ENCODE measurements at regions not wholly inside any gene's neighbourhood (a gene's known extent, or its start where the extent isn't known, plus 50 kb on each side); places are given as distances from the start of the nearest gene placed in this dataset.
A peak's percentile ranks its signal among the peaks of the same experiment; 100 is the strongest.

- Histone ChIP-seq H3K27me3 (ENCODE audit: low read length) (no peaks in the 10 kb centered on the region), H3F3A (ENCODE audit: low read length, unreplicated experiment) (no peaks in the 10 kb centered on the region), H2AFZ (ENCODE audit: low read length) (peak overlapping the region; percentile 73), H3K4me1 (ENCODE audit: insufficient read depth, low read length) (peaks cover 27% of the 10 kb centered on the region), H3K4me3 (ENCODE audit: low read length) (peak overlapping the region; percentile 58), H3K9ac (ENCODE audit: low read length) (no peak overlapping the region), H3K9me2 (replicated peaks; ENCODE audit: low read length) (no peaks in the 10 kb centered on the region), H4K20me1 (ENCODE audit: low read length) (no peaks in the 10 kb centered on the region), H3K4me2 (ENCODE audit: low read length) (peak overlapping the region; percentile 81), H3K79me2 (ENCODE audit: low read length) (no peaks in the 10 kb centered on the region), H3K9me3 (ENCODE audit: low read length) (no peaks in the 10 kb centered on the region), H3K36me3 (ENCODE audit: low read depth, low read length) (no peaks in the 10 kb centered on the region), H3K27ac (ENCODE audit: low read length) (0 out of 2 replicates have a peak overlapping the region, but pooled peaks have one; percentile 12)
- no TSS peak for BruUV-seq (replicated peaks)
- intact Hi-C loops (cut with micrococcal nuclease): loop anchor here (10.0 kb wide), 2 partner anchors 191 to 199 kb away; no protein-coding TSS in a partner anchor
- ATAC-seq: peak; percentile 85
- POLR2A ChIA-PET (ENCODE audit: unreplicated experiment): interaction anchor here (0.6 to 0.7 kb wide), 2 partner anchors 119 to 172 kb away, joined by 3 to 4 read pairs; no protein-coding TSS in a partner anchor
- TF ChIP-seq CTCF (conservative IDR thresholded peaks at IDR 0.05; ENCODE audit: low read depth, low read length): no peak
- no peak for TF ChIP-seq EZH2 (IDR thresholded peaks at IDR 0.05; ENCODE audit: low read length, unreplicated experiment)
- TF ChIP-seq EZH2phosphoT487 (IDR thresholded peaks at IDR 0.05; ENCODE audit: borderline replicate concordance, low read length): no peak
- CTCF ChIA-PET: interaction anchor here (0.6 kb wide), 1 partner anchor 214 kb away, joined by 3 read pairs; no protein-coding TSS in a partner anchor
- DNase-seq: peak; percentile 87
Observed at GRCh38 chr21:38925923-38926322, 120.2 kb downstream of the ETS2 start.

GRCh38 chr21:38925478-38925877, 119.7 kb downstream of the ETS2 start:
- H3K4me2 ChIP-seq (ENCODE audit: low read length): peak overlapping the region; percentile 81
- no peaks in the 10 kb centered on the region for H4K20me1 ChIP-seq (ENCODE audit: low read length)
- H3K79me2 ChIP-seq (ENCODE audit: low read length): no peaks in the 10 kb centered on the region
- no peaks in the 10 kb centered on the region for H3K36me3 ChIP-seq (ENCODE audit: low read depth, low read length)
- CTCF ChIA-PET: no interaction called here
- TF ChIP-seq EZH2 (IDR thresholded peaks at IDR 0.05; ENCODE audit: low read length, unreplicated experiment) (no peak), EZH2phosphoT487 (IDR thresholded peaks at IDR 0.05; ENCODE audit: borderline replicate concordance, low read length) (no peak), CTCF (conservative IDR thresholded peaks at IDR 0.05; ENCODE audit: low read depth, low read length) (no peak)
- intact Hi-C loops (cut with micrococcal nuclease): loop anchor here (10.0 kb wide), 2 partner anchors 191 to 199 kb away; no protein-coding TSS in a partner anchor
- H3K27ac ChIP-seq (ENCODE audit: low read length): no peak overlapping the region
- H3K9ac ChIP-seq (ENCODE audit: low read length): no peak overlapping the region
- H3F3A ChIP-seq (ENCODE audit: low read length, unreplicated experiment): no peaks in the 10 kb centered on the region
- H3K27me3 ChIP-seq (ENCODE audit: low read length): no peaks in the 10 kb centered on the region
- POLR2A ChIA-PET (ENCODE audit: unreplicated experiment): no interaction called here
- ATAC-seq: no peak
- peak overlapping the region; percentile 58 for H3K4me3 ChIP-seq (ENCODE audit: low read length)
- H2AFZ ChIP-seq (ENCODE audit: low read length): peak overlapping the region; percentile 73
- no peaks in the 10 kb centered on the region for H3K9me3 ChIP-seq (ENCODE audit: low read length)
- H3K9me2 ChIP-seq (replicated peaks; ENCODE audit: low read length): no peaks in the 10 kb centered on the region
- no TSS peak for BruUV-seq (replicated peaks)
- peaks cover 32% of the 10 kb centered on the region for H3K4me1 ChIP-seq (ENCODE audit: insufficient read depth, low read length)
- no peak for DNase-seq

- Histone ChIP-seq H3F3A (ENCODE audit: low read length, unreplicated experiment) (no peaks in the 10 kb centered on the region), H3K4me1 (ENCODE audit: insufficient read depth, low read length) (peaks cover 34% of the 10 kb centered on the region), H3K9me3 (ENCODE audit: low read length) (no peaks in the 10 kb centered on the region), H3K36me3 (ENCODE audit: low read depth, low read length) (no peaks in the 10 kb centered on the region), H3K4me2 (ENCODE audit: low read length) (no peak overlapping the region), H4K20me1 (ENCODE audit: low read length) (no peaks in the 10 kb centered on the region), H2AFZ (ENCODE audit: low read length) (no peak overlapping the region), H3K4me3 (ENCODE audit: low read length) (no peak overlapping the region), H3K27me3 (ENCODE audit: low read length) (no peaks in the 10 kb centered on the region), H3K79me2 (ENCODE audit: low read length) (no peaks in the 10 kb centered on the region), H3K9ac (ENCODE audit: low read length) (no peak overlapping the region), H3K9me2 (replicated peaks; ENCODE audit: low read length) (no peaks in the 10 kb centered on the region), H3K27ac (ENCODE audit: low read length) (no peak overlapping the region)
- intact Hi-C loops (cut with micrococcal nuclease): loop anchor here (10.0 kb wide), 2 partner anchors 190 to 200 kb away; no protein-coding TSS in a partner anchor
- ATAC-seq (no peak), DNase-seq (no peak)
- CTCF ChIA-PET: no interaction called here
- BruUV-seq (replicated peaks): no TSS peak
- TF ChIP-seq EZH2phosphoT487 (IDR thresholded peaks at IDR 0.05; ENCODE audit: borderline replicate concordance, low read length): no peak
- no peak for TF ChIP-seq EZH2 (IDR thresholded peaks at IDR 0.05; ENCODE audit: low read length, unreplicated experiment)
- TF ChIP-seq CTCF (conservative IDR thresholded peaks at IDR 0.05; ENCODE audit: low read depth, low read length): no peak
- POLR2A ChIA-PET (ENCODE audit: unreplicated experiment): no interaction called here
Observed at GRCh38 chr21:38924954-38925353, 119.2 kb downstream of the ETS2 start.
